ENCODE measurements at regions not wholly inside any gene's neighbourhood (a gene's known extent, or its start where the extent isn't known, plus 50 kb on each side); places are given as distances from the start of the nearest gene placed in this dataset.

- no peak for DNase-seq (ENCODE audit: low read depth in 3 of 3)
Measured at GRCh38 chr15:93319121-93319814, 230.3 kb upstream of the RGMA start.

GRCh38 chr15:93317772-93318171, 228.8 kb upstream of the RGMA start:
- no peak for DNase-seq (ENCODE audit: low read depth in 3 of 3)

- DNase-seq (ENCODE audit: low read depth in 3 of 3) = no peak
Measured at GRCh38 chr15:93314245-93314644, 225.2 kb upstream of the RGMA start.

GRCh38 chr15:93312891-93313486, 224.0 kb upstream of the RGMA start:
- DNase-seq (ENCODE audit: low read depth in 3 of 3) = no peak

- no peak for DNase-seq (ENCODE audit: low read depth in 3 of 3)
Measured at GRCh38 chr15:93311620-93312019, 222.6 kb upstream of the RGMA start.

GRCh38 chr15:93308026-93308690, 219.1 kb upstream of the RGMA start:
- DNase-seq (ENCODE audit: low read depth in 3 of 3) = no peak

- DNase-seq (ENCODE audit: low read depth in 3 of 3) = no peak
Measured at GRCh38 chr15:93307513-93307912, 218.5 kb upstream of the RGMA start.

GRCh38 chr15:93305306-93305705, 216.3 kb upstream of the RGMA start:
- no peak for DNase-seq (ENCODE audit: low read depth in 3 of 3)

GRCh38 chr15:93302080-93302765, 213.2 kb upstream of the RGMA start:
- DNase-seq (ENCODE audit: low read depth in 3 of 3) = no peak

GRCh38 chr15:93300796-93301195, 211.8 kb upstream of the RGMA start:
- no peak for DNase-seq (ENCODE audit: low read depth in 3 of 3)

GRCh38 chr15:93299675-93300074, 210.7 kb upstream of the RGMA start:
- no peak for DNase-seq (ENCODE audit: low read depth in 3 of 3)

GRCh38 chr15:93298901-93299300, 209.9 kb upstream of the RGMA start:
- no peak for DNase-seq (ENCODE audit: low read depth in 3 of 3)

GRCh38 chr15:93296759-93297500, 207.9 kb upstream of the RGMA start:
- DNase-seq (ENCODE audit: low read depth in 3 of 3) = no peak

GRCh38 chr15:93294896-93295295, 205.9 kb upstream of the RGMA start:
- DNase-seq (ENCODE audit: low read depth in 3 of 3) = no peak

GRCh38 chr15:93294066-93294465, 205.1 kb upstream of the RGMA start:
- DNase-seq (ENCODE audit: low read depth in 3 of 3) = no peak

- DNase-seq (ENCODE audit: low read depth in 3 of 3) = no peak
Measured at GRCh38 chr15:93291380-93291779, 202.4 kb upstream of the RGMA start.

- DNase-seq (ENCODE audit: low read depth in 3 of 3) = no peak
Measured at GRCh38 chr15:93290618-93290946, 201.6 kb upstream of the RGMA start.

- DNase-seq (ENCODE audit: low read depth in 3 of 3) = no peak
Measured at GRCh38 chr15:93289941-93290617, 201.1 kb upstream of the RGMA start.

- DNase-seq (ENCODE audit: low read depth in 3 of 3) = no peak
Measured at GRCh38 chr15:93288728-93289294, 199.8 kb upstream of the RGMA start.

GRCh38 chr15:93286446-93286845, 197.4 kb upstream of the RGMA start:
- DNase-seq (ENCODE audit: low read depth in 3 of 3) = no peak

GRCh38 chr15:93283854-93284253, 194.8 kb upstream of the RGMA start:
- DNase-seq (ENCODE audit: low read depth in 3 of 3) = no peak

Measured in stimulated activated CD4-positive, alpha-beta T cell treated with anti-CD3 and anti-CD28 coated beads, TNF-alpha, amount 100 ng/mL, for 48 hours (primary cell).